GM12878 (cell line): ENCODE measurements at regions not wholly inside any gene's neighbourhood (a gene's known extent, or its start where the extent isn't known, plus 50 kb on each side); places are given as distances from the start of the nearest gene placed in this dataset.

Experiments
- CBFB ChIP-seq: IDR thresholded peaks from 2 replicates; pipeline ENCODE4 v1.6.1; 2016; ENCODE audit warnings: antibody characterized with exemption, low read depth
- JUND ChIP-seq: IDR thresholded peaks from 2 replicates; pipeline ENCODE4 v1.6.1; 2012; ENCODE audit warnings: low read depth, mild to moderate bottlenecking, low read length, improper control_type of control experiment, moderate library complexity
- MTA2 ChIP-seq: fragments of 450-650 bp; IDR thresholded peaks from 2 replicates; pipeline ENCODE4 v1.6.1; 2016; ENCODE audit warnings: low read depth, mild to moderate bottlenecking, moderate library complexity
- NFYA ChIP-seq: IDR thresholded peaks from 2 replicates; pipeline ENCODE4 v1.6.1; 2011; ENCODE audit warnings: low read depth, mild to moderate bottlenecking, low read length, improper control_type of control experiment, borderline replicate concordance
- TF ChIP-seq, protein P1 (sequence below): fragments of 450-650 bp; formaldehyde crosslinking; IDR thresholded peaks from 2 replicates; pipeline ENCODE4 v1.5.0; 2022; ENCODE audit warnings: mild to moderate bottlenecking, missing genetic modification characterization
- TF ChIP-seq, protein P2 (sequence below): fragments of 150-350 bp; IDR thresholded peaks from 2 replicates; pipeline ENCODE4 v1.6.1; 2016; ENCODE audit warnings: low read depth, low read length

DNA sequence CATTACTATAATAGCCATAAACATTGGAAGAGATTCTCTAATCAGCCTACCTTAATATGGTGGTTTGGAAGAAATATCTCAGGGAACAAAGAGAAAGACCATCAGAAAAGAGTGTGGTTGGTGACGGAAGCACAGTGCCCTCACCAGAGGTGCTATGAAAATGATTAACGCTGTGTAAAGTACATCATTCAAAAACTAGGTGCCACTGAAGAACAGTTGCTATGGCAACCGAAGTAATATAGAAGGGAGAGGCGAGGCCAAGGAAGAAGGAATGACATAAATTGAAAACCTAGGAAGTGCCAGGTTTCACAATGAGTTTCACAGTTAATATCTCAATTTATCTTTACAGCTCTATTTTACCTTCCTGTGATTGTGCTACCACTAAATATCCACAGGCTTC, 57.0 kb upstream of the ARSJ start (continued):
- TF ChIP-seq, protein P1, sequence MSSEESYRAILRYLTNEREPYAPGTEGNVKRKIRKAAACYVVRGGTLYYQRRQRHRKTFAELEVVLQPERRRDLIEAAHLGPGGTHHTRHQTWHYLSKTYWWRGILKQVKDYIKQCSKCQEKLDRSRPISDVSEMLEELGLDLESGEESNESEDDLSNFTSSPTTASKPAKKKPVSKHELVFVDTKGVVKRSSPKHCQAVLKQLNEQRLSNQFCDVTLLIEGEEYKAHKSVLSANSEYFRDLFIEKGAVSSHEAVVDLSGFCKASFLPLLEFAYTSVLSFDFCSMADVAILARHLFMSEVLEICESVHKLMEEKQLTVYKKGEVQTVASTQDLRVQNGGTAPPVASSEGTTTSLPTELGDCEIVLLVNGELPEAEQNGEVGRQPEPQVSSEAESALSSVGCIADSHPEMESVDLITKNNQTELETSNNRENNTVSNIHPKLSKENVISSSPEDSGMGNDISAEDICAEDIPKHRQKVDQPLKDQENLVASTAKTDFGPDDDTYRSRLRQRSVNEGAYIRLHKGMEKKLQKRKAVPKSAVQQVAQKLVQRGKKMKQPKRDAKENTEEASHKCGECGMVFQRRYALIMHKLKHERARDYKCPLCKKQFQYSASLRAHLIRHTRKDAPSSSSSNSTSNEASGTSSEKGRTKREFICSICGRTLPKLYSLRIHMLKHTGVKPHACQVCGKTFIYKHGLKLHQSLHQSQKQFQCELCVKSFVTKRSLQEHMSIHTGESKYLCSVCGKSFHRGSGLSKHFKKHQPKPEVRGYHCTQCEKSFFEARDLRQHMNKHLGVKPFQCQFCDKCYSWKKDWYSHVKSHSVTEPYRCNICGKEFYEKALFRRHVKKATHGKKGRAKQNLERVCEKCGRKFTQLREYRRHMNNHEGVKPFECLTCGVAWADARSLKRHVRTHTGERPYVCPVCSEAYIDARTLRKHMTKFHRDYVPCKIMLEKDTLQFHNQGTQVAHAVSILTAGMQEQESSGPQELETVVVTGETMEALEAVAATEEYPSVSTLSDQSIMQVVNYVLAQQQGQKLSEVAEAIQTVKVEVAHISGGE = no peak
- TF ChIP-seq NFYA (no peak), MTA2 (peak; percentile 46; the same call in 1 of the 2 replicates), CBFB (no peak), JUND (no peak)
- TF ChIP-seq, protein P2, sequence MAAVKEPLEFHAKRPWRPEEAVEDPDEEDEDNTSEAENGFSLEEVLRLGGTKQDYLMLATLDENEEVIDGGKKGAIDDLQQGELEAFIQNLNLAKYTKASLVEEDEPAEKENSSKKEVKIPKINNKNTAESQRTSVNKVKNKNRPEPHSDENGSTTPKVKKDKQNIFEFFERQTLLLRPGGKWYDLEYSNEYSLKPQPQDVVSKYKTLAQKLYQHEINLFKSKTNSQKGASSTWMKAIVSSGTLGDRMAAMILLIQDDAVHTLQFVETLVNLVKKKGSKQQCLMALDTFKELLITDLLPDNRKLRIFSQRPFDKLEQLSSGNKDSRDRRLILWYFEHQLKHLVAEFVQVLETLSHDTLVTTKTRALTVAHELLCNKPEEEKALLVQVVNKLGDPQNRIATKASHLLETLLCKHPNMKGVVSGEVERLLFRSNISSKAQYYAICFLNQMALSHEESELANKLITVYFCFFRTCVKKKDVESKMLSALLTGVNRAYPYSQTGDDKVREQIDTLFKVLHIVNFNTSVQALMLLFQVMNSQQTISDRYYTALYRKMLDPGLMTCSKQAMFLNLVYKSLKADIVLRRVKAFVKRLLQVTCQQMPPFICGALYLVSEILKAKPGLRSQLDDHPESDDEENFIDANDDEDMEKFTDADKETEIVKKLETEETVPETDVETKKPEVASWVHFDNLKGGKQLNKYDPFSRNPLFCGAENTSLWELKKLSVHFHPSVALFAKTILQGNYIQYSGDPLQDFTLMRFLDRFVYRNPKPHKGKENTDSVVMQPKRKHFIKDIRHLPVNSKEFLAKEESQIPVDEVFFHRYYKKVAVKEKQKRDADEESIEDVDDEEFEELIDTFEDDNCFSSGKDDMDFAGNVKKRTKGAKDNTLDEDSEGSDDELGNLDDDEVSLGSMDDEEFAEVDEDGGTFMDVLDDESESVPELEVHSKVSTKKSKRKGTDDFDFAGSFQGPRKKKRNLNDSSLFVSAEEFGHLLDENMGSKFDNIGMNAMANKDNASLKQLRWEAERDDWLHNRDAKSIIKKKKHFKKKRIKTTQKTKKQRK = no peak
- TF ChIP-seq, all 136 proteins: peak for 4
